Cerebellar cortex (tissue), 1 donor: ENCODE measurements at regions not wholly inside any gene's neighbourhood (a gene's known extent, or its start where the extent isn't known, plus 50 kb on each side); places are given as distances from the start of the nearest gene placed in this dataset.
A peak's percentile ranks its signal among the peaks of the same experiment; 100 is the strongest.

Source experiments
- DNase-seq: peaks from one replicate; pipeline ENCODE4 v3.0.0-alpha.2; 2015; ENCODE audit warnings: low spot score

GRCh38 chr13:75050419-75051046 is 431.4 kb downstream of the TBC1D4 start:
- DNase-seq: no peak

GRCh38 chr13:75049735-75050335 is 432.1 kb downstream of the TBC1D4 start:
- no peak for DNase-seq

- no peak for DNase-seq
Measured at GRCh38 chr13:75042807-75043206, 439.2 kb downstream of the TBC1D4 start.

GRCh38 chr13:75038393-75039113 is 443.4 kb downstream of the TBC1D4 start:
- no peak for DNase-seq

GRCh38 chr13:75025956-75026355 is 456.0 kb downstream of the TBC1D4 start:
- peak; percentile 50 for DNase-seq

- DNase-seq: no peak
Measured at GRCh38 chr13:75024602-75025001, 457.4 kb downstream of the TBC1D4 start.

GRCh38 chr13:75023609-75024008 is 458.4 kb downstream of the TBC1D4 start:
- DNase-seq: no peak

GRCh38 chr13:75021151-75021550 is 460.8 kb downstream of the TBC1D4 start:
- DNase-seq: no peak

GRCh38 chr13:75016225-75016624 is 465.7 kb downstream of the TBC1D4 start:
- no peak for DNase-seq

- no peak for DNase-seq
Measured at GRCh38 chr13:75013818-75014217, 468.2 kb downstream of the TBC1D4 start.

- peak; percentile 62 for DNase-seq
Measured at GRCh38 chr13:75010941-75011340, 471.0 kb downstream of the TBC1D4 start.

GRCh38 chr13:75008926-75009325 is 473.0 kb downstream of the TBC1D4 start:
- peak; percentile 47 for DNase-seq

GRCh38 chr13:74990992-74991391 is 491.0 kb downstream of the TBC1D4 start:
- DNase-seq: no peak

- no peak for DNase-seq
Measured at GRCh38 chr13:74987124-74987690, 494.8 kb downstream of the TBC1D4 start.

- no peak for DNase-seq
Measured at GRCh38 chr13:74986609-74987008, 495.4 kb downstream of the TBC1D4 start.

- DNase-seq: no peak
Measured at GRCh38 chr13:74979703-74980102, 502.3 kb downstream of the TBC1D4 start.

GRCh38 chr13:74978591-74978990 is 503.4 kb downstream of the TBC1D4 start:
- DNase-seq: no peak

- no peak for DNase-seq
Measured at GRCh38 chr13:74977498-74977897, 504.5 kb downstream of the TBC1D4 start.

- DNase-seq: no peak
Measured at GRCh38 chr13:74975111-74975510, 506.9 kb downstream of the TBC1D4 start.

- no peak for DNase-seq
Measured at GRCh38 chr13:74973935-74974879, 507.8 kb downstream of the TBC1D4 start.

GRCh38 chr13:74969419-74969818 is 512.5 kb downstream of the TBC1D4 start:
- DNase-seq: no peak
